ENCODE measurements at regions not wholly inside any gene's neighbourhood (a gene's known extent, or its start where the extent isn't known, plus 50 kb on each side); places are given as distances from the start of the nearest gene placed in this dataset.

DNA sequence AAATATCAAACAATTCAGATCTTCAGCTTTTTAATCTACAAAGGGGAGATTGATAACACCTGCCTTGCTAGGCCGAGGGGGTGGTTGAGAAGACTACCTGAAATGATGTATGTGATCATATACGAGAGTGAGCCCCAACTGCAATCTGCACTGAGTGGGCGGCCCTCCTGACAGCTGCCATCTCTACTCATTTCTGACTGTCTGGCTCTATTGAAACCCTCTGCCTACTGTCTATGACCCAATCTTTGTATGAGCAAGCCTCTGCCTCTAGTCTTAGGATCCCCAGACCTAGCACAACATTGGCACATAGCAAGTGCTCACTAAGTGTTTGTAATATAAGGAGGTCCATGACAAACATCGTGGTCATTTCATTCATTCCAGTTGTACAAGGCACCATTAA, 144.4 kb upstream of the NR2F2 start:
- POLR2A ChIA-PET: no interaction called here
- Mint-ChIP-seq H3K27me3 (ENCODE audit: low read depth) (peaks cover 5% of the 10 kb centered on the region; the same call in 1 of the 2 replicates), H3K36me3 (no peaks in the 10 kb centered on the region), H3K4me1 (peaks cover 38% of the 10 kb centered on the region), H3K9me3 (no peaks in the 10 kb centered on the region), H3K4me3 (no peak overlapping the region), H3K27ac (no peak overlapping the region)
- CTCF ChIA-PET: no interaction called here
- ATAC-seq (no peak), DNase-seq (ENCODE audit: low spot score) (no peak)
- TF ChIP-seq ZNF416 (CRISPR knock-in tag; IDR thresholded peaks at IDR 0.05) (no peak), OVOL2 (CRISPR knock-in tag; IDR thresholded peaks at IDR 0.05; ENCODE audit: borderline replicate concordance) (no peak)
- TF ChIP-seq, protein P1, sequence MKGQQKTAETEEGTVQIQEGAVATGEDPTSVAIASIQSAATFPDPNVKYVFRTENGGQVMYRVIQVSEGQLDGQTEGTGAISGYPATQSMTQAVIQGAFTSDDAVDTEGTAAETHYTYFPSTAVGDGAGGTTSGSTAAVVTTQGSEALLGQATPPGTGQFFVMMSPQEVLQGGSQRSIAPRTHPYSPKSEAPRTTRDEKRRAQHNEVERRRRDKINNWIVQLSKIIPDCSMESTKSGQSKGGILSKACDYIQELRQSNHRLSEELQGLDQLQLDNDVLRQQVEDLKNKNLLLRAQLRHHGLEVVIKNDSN (CRISPR knock-in tag; IDR thresholded peaks at IDR 0.05): no peak

DNA sequence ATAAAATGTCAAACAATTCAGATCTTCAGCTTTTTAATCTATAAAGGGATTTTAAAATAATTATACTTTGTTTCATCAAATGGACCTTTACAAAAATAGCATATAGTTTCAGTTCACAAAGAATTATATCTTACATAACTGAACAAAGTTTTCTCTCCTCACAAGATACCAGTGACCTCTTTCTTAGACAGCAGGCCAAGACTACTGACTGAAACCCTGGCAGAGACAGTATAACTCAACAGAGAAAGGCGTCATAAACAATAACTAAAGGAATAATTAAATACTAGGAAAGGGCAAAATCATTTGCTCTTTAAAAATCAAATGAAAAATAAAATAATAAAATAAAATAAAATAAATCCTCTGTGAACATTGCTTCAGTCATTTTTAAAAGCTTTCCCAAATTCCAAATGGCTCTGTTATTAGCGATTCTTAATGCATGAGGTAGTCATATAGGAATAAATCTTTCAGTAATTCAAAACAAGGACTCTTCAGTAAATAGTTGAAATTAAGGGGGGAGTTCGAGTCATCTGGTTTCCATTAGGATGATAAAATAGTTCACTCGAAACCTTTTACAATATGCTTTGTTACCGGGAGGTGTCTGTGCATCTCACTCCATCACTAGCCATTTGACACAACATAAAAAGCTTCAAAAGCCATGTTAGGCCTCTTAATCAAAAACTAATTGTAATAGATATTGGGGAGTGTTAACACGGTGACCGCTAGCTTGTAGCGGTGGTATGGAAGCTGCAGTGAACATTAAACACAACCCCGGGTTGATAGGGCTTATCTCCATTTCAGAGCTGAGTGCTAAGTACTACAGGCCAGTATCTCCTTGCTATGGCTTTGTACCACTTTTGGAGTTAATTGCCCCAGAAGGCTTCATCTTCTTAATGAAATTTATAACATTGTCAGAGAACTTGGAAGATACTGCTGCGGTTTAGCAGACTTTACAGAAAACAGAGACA, 142.9 kb upstream of the NR2F2 start:
- CTCF ChIA-PET: no interaction called here
- ATAC-seq (no peak), DNase-seq (ENCODE audit: low spot score) (no peak)
- POLR2A ChIA-PET: no interaction called here
- TF ChIP-seq NFE2L1 (CRISPR knock-in tag; IDR thresholded peaks at IDR 0.05): no peak
- no peak for TF ChIP-seq ZNF138 (CRISPR knock-in tag; conservative IDR thresholded peaks at IDR 0.05)
- TF ChIP-seq, protein P2, sequence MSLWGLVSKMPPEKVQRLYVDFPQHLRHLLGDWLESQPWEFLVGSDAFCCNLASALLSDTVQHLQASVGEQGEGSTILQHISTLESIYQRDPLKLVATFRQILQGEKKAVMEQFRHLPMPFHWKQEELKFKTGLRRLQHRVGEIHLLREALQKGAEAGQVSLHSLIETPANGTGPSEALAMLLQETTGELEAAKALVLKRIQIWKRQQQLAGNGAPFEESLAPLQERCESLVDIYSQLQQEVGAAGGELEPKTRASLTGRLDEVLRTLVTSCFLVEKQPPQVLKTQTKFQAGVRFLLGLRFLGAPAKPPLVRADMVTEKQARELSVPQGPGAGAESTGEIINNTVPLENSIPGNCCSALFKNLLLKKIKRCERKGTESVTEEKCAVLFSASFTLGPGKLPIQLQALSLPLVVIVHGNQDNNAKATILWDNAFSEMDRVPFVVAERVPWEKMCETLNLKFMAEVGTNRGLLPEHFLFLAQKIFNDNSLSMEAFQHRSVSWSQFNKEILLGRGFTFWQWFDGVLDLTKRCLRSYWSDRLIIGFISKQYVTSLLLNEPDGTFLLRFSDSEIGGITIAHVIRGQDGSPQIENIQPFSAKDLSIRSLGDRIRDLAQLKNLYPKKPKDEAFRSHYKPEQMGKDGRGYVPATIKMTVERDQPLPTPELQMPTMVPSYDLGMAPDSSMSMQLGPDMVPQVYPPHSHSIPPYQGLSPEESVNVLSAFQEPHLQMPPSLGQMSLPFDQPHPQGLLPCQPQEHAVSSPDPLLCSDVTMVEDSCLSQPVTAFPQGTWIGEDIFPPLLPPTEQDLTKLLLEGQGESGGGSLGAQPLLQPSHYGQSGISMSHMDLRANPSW (CRISPR knock-in tag; conservative IDR thresholded peaks at IDR 0.05; ENCODE audit: low read depth): no peak
- Mint-ChIP-seq H3K27me3 (ENCODE audit: low read depth) (no peaks in the 10 kb centered on the region), H3K36me3 (no peaks in the 10 kb centered on the region), H3K9me3 (no peaks in the 10 kb centered on the region), H3K27ac (no peak overlapping the region), H3K4me1 (peaks cover 24% of the 10 kb centered on the region), H3K4me3 (no peak overlapping the region)

DNA sequence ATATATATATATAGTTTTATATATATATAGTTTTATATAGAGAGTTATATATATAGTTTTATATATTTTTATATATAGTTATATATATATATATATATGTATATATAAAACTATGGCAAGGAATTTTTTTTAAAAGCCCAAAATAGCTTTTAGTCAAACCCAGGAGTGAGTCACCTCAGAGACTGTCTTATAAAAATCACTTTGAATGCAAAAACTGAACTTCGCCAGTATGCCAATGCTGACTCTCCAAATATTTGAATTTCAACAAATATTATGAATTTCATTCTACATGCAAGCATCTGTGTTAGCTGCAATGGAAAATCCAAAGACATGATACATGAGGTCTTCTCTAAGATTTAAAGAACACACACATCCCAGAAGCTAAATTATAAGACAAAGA, 132.8 kb upstream of the NR2F2 start:
- peaks cover 10% of the 10 kb centered on the region for H3K9me3 Mint-ChIP-seq
- no peak overlapping the region for H3K27ac Mint-ChIP-seq
- no peak for ATAC-seq
- no peak for DNase-seq (ENCODE audit: low spot score)
- H3K4me3 Mint-ChIP-seq: no peak overlapping the region
- no peaks in the 10 kb centered on the region for H3K36me3 Mint-ChIP-seq
- H3K4me1 Mint-ChIP-seq: no peaks in the 10 kb centered on the region
- ChIA-PET POLR2A (no interaction called here), CTCF (interaction anchor here (1.3 kb wide), 1 partner anchor 129 kb away, joined by 4 read pairs; no protein-coding TSS in a partner anchor)
- no peaks in the 10 kb centered on the region for H3K27me3 Mint-ChIP-seq (ENCODE audit: low read depth)
- TF ChIP-seq, protein P3, sequence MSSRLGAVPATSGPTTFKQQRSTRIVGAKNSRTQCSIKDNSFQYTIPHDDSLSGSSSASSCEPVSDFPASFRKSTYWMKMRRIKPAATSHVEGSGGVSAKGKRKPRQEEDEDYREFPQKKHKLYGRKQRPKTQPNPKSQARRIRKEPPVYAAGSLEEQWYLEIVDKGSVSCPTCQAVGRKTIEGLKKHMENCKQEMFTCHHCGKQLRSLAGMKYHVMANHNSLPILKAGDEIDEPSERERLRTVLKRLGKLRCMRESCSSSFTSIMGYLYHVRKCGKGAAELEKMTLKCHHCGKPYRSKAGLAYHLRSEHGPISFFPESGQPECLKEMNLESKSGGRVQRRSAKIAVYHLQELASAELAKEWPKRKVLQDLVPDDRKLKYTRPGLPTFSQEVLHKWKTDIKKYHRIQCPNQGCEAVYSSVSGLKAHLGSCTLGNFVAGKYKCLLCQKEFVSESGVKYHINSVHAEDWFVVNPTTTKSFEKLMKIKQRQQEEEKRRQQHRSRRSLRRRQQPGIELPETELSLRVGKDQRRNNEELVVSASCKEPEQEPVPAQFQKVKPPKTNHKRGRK (CRISPR knock-in tag; IDR thresholded peaks at IDR 0.05; ENCODE audit: borderline replicate concordance): no peak
- TF ChIP-seq FOXP1 (CRISPR knock-in tag; IDR thresholded peaks at IDR 0.05; ENCODE audit: borderline replicate concordance) (no peak), ZNF396 (CRISPR knock-in tag; IDR thresholded peaks at IDR 0.05; ENCODE audit: borderline replicate concordance) (no peak), RELA (CRISPR knock-in tag; IDR thresholded peaks at IDR 0.05; ENCODE audit: borderline replicate concordance) (no peak), GRHL2 (CRISPR knock-in tag; IDR thresholded peaks at IDR 0.05; ENCODE audit: insufficient replicate concordance, severe bottlenecking) (no peak), PRRX2 (CRISPR knock-in tag; IDR thresholded peaks at IDR 0.05) (no peak), CREM (CRISPR knock-in tag; IDR thresholded peaks at IDR 0.05) (no peak)
- TF ChIP-seq, protein P4, sequence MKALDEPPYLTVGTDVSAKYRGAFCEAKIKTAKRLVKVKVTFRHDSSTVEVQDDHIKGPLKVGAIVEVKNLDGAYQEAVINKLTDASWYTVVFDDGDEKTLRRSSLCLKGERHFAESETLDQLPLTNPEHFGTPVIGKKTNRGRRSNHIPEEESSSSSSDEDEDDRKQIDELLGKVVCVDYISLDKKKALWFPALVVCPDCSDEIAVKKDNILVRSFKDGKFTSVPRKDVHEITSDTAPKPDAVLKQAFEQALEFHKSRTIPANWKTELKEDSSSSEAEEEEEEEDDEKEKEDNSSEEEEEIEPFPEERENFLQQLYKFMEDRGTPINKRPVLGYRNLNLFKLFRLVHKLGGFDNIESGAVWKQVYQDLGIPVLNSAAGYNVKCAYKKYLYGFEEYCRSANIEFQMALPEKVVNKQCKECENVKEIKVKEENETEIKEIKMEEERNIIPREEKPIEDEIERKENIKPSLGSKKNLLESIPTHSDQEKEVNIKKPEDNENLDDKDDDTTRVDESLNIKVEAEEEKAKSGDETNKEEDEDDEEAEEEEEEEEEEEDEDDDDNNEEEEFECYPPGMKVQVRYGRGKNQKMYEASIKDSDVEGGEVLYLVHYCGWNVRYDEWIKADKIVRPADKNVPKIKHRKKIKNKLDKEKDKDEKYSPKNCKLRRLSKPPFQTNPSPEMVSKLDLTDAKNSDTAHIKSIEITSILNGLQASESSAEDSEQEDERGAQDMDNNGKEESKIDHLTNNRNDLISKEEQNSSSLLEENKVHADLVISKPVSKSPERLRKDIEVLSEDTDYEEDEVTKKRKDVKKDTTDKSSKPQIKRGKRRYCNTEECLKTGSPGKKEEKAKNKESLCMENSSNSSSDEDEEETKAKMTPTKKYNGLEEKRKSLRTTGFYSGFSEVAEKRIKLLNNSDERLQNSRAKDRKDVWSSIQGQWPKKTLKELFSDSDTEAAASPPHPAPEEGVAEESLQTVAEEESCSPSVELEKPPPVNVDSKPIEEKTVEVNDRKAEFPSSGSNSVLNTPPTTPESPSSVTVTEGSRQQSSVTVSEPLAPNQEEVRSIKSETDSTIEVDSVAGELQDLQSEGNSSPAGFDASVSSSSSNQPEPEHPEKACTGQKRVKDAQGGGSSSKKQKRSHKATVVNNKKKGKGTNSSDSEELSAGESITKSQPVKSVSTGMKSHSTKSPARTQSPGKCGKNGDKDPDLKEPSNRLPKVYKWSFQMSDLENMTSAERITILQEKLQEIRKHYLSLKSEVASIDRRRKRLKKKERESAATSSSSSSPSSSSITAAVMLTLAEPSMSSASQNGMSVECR (CRISPR knock-in tag; IDR thresholded peaks at IDR 0.05; ENCODE audit: borderline replicate concordance): no peak
- TF ChIP-seq, protein P5, sequence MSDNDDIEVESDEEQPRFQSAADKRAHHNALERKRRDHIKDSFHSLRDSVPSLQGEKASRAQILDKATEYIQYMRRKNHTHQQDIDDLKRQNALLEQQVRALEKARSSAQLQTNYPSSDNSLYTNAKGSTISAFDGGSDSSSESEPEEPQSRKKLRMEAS (CRISPR knock-in tag; IDR thresholded peaks at IDR 0.05): no peak
- TF ChIP-seq, protein P6, sequence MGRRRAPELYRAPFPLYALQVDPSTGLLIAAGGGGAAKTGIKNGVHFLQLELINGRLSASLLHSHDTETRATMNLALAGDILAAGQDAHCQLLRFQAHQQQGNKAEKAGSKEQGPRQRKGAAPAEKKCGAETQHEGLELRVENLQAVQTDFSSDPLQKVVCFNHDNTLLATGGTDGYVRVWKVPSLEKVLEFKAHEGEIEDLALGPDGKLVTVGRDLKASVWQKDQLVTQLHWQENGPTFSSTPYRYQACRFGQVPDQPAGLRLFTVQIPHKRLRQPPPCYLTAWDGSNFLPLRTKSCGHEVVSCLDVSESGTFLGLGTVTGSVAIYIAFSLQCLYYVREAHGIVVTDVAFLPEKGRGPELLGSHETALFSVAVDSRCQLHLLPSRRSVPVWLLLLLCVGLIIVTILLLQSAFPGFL (CRISPR knock-in tag; IDR thresholded peaks at IDR 0.05; ENCODE audit: borderline replicate concordance): no peak
